MCF 10A (cell line): ENCODE measurements at regions not wholly inside any gene's neighbourhood (a gene's known extent, or its start where the extent isn't known, plus 50 kb on each side); places are given as distances from the start of the nearest gene placed in this dataset.

Source experiments
- BruUV-seq: library from RNA; stranded (reverse); fragments of 400-500 nt; replicated peaks from 2 replicates; lab custom pipeline; 2021; lab: Mats Ljungman, UMichigan
- CTCF ChIA-PET: fragments of 300-600 bp; sonication (Branson Sonifier 250); formaldehyde crosslinking; extraction: SDS; loops from one replicate; lab custom pipeline; 2021; ENCODE audit warnings: antibody characterized with exemption, inconsistent platforms; lab: Yijun Ruan, JAX
- POLR2A ChIA-PET: fragments of 300-600, 350-650 bp; sonication (Branson Sonifier 250); formaldehyde crosslinking; extraction: SDS; loops from one replicate; lab custom pipeline; 2020; ENCODE audit warnings: antibody characterized with exemption, inconsistent platforms; lab: Yijun Ruan, JAX
- DNase-seq: peaks from one replicate; pipeline ENCODE4 v3.0.0-alpha.2; 2018; ENCODE audit not compliant: unreplicated experiment
- H3K27ac Mint-ChIP-seq: one replicate; pipeline ENCODE4 v1.8.0; 2022; ENCODE audit warnings: mild to moderate bottlenecking, low read depth, mixed read lengths; ENCODE audit not compliant: unreplicated experiment
- H3K27me3 Mint-ChIP-seq: one replicate; pipeline ENCODE4 v1.8.0; 2022; ENCODE audit warnings: mixed read lengths; ENCODE audit not compliant: insufficient read depth, unreplicated experiment
- H3K36me3 Mint-ChIP-seq: one replicate; pipeline ENCODE4 v1.8.0; 2022; ENCODE audit warnings: mild to moderate bottlenecking, moderate library complexity, mixed read lengths; ENCODE audit not compliant: insufficient read depth, unreplicated experiment
- H3K4me1 Mint-ChIP-seq: one replicate; pipeline ENCODE4 v1.8.0; 2022; ENCODE audit warnings: mixed read lengths; ENCODE audit not compliant: insufficient read depth, unreplicated experiment
- H3K4me3 Mint-ChIP-seq: one replicate; pipeline ENCODE4 v1.8.0; 2022; ENCODE audit warnings: mild to moderate bottlenecking, moderate library complexity, mixed read lengths; ENCODE audit not compliant: unreplicated experiment
- H3K9me3 Mint-ChIP-seq: one replicate; pipeline ENCODE4 v1.8.0; 2022; ENCODE audit warnings: mixed read lengths; ENCODE audit not compliant: unreplicated experiment
- intact Hi-C: fragments of 100-400 bp; cut with micrococcal nuclease; formaldehyde crosslinking; loops from 2 replicates; pipeline ENCODE4 v1.14.1; 2022
- TF ChIP-seq, protein P1 (sequence below): fragments of 200-600 bp; IDR thresholded peaks from one replicate; pipeline ENCODE4 v1.8.0; 2022; ENCODE audit warnings: antibody characterized with exemption, mild to moderate bottlenecking; ENCODE audit not compliant: unreplicated experiment

DNA sequence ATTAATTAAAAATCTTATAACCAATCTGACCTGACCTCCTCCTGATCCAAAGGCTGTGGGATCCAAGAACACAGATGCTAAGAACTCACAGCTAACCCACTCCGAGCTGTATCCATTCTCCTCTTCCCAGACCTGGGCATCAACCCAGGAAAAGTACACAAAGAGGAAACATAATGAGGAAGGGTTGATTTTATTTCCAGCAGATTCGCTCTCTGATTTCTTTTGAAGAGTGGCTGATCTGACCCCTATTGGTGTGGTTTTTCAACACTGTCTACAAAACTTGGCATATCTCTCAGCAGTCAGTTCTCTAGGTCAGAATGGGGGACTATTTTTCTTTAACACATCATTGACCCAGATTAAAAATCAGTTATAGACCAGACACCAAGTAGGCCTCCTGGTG, 201.9 kb upstream of the UBASH3B start:
- H3K27me3 Mint-ChIP-seq, result no peaks in the 10 kb centered on the region
- TF ChIP-seq, protein P1, sequence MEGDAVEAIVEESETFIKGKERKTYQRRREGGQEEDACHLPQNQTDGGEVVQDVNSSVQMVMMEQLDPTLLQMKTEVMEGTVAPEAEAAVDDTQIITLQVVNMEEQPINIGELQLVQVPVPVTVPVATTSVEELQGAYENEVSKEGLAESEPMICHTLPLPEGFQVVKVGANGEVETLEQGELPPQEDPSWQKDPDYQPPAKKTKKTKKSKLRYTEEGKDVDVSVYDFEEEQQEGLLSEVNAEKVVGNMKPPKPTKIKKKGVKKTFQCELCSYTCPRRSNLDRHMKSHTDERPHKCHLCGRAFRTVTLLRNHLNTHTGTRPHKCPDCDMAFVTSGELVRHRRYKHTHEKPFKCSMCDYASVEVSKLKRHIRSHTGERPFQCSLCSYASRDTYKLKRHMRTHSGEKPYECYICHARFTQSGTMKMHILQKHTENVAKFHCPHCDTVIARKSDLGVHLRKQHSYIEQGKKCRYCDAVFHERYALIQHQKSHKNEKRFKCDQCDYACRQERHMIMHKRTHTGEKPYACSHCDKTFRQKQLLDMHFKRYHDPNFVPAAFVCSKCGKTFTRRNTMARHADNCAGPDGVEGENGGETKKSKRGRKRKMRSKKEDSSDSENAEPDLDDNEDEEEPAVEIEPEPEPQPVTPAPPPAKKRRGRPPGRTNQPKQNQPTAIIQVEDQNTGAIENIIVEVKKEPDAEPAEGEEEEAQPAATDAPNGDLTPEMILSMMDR, result no peak
- intact Hi-C loops, result no loop called here
- BruUV-seq, result no TSS peak
- H3K9me3 Mint-ChIP-seq, result peaks cover 7% of the 10 kb centered on the region
- H3K27ac Mint-ChIP-seq, result no peak overlapping the region
- H3K4me1 Mint-ChIP-seq, result no peaks in the 10 kb centered on the region
- ChIA-PET CTCF (no interaction called here), POLR2A (no interaction called here)
- H3K36me3 Mint-ChIP-seq, result no peaks in the 10 kb centered on the region
- DNase-seq, result no peak
- no peak overlapping the region for H3K4me3 Mint-ChIP-seq

DNA sequence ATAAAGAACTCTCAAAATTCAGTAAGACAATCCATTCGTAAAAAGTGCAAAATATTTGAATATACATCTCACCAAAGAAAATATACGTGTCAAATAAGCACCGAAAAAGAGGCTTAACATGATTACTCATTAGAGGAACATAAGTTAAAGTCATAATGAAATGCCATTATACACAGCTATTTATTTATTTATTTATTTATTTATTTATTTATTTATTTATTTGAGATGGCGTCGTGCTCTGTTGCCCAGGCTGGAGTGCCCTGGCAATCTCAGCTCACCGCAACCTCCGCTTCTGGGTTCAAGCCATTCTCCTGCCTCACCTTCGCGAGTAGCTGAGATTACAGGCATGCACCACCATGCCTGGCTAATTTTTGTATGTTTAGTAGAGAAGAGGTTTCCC, 203.6 kb upstream of the UBASH3B start:
- intact Hi-C loops, result no loop called here
- TF ChIP-seq, protein P1, result no peak
- H3K27ac Mint-ChIP-seq, result no peak overlapping the region
- BruUV-seq, result no TSS peak
- H3K36me3 Mint-ChIP-seq, result no peaks in the 10 kb centered on the region
- ChIA-PET CTCF (no interaction called here), POLR2A (interaction anchor here (1.1 kb wide), 1 partner anchor 34 kb away, joined by 4 read pairs; no protein-coding TSS in a partner anchor)
- no peak for DNase-seq
- no peaks in the 10 kb centered on the region for H3K9me3 Mint-ChIP-seq
- no peaks in the 10 kb centered on the region for H3K27me3 Mint-ChIP-seq
- no peak overlapping the region for H3K4me3 Mint-ChIP-seq
- no peaks in the 10 kb centered on the region for H3K4me1 Mint-ChIP-seq

- Mint-ChIP-seq H3K27ac (no peak overlapping the region), H3K36me3 (no peaks in the 10 kb centered on the region), H3K9me3 (no peaks in the 10 kb centered on the region), H3K4me3 (no peak overlapping the region), H3K27me3 (no peaks in the 10 kb centered on the region), H3K4me1 (peaks cover 5% of the 10 kb centered on the region)
- CTCF ChIA-PET, result no interaction called here
- POLR2A ChIA-PET, result interaction anchor here (0.7 kb wide), 1 partner anchor 16 kb away, joined by 3 read pairs; no protein-coding TSS in a partner anchor
- TF ChIP-seq, protein P1, result no peak
- no TSS peak for BruUV-seq
- intact Hi-C loops, result no loop called here
- DNase-seq, result no peak
These were observed 213.9 kb upstream of the UBASH3B start for GRCh38 chr11:122441666-122442035.

- DNase-seq, result no peak
- TF ChIP-seq, protein P1, result no peak
- intact Hi-C loops, result no loop called here
- ChIA-PET POLR2A (no interaction called here), CTCF (no interaction called here)
- BruUV-seq, result no TSS peak
- Mint-ChIP-seq H3K4me1 (peaks cover 5% of the 10 kb centered on the region), H3K27me3 (no peaks in the 10 kb centered on the region), H3K9me3 (no peaks in the 10 kb centered on the region), H3K27ac (peak overlapping the region; percentile 64), H3K36me3 (no peaks in the 10 kb centered on the region), H3K4me3 (peak overlapping the region; percentile 64)
These were observed 214.5 kb upstream of the UBASH3B start for GRCh38 chr11:122440811-122441665.
